Caco-2 (cell line): ENCODE measurements at regions not wholly inside any gene's neighbourhood (a gene's known extent, or its start where the extent isn't known, plus 50 kb on each side); places are given as distances from the start of the nearest gene placed in this dataset.
"Not testable (repeated sequence)": the region's sequence is repeated elsewhere in the genome, so short reads cannot be mapped to it uniquely, and the experiment has no call there.

Experiments
- BruUV-seq: library from RNA; stranded (reverse); fragments of 400-500 nt; replicated peaks from 2 replicates; lab custom pipeline; 2021; lab: Mats Ljungman, UMichigan
- CTCF ChIA-PET: fragments of 300-600 bp; sonication (Branson Sonifier 250); formaldehyde crosslinking; loops from one replicate; lab custom pipeline; 2022; ENCODE audit warnings: antibody characterized with exemption; lab: Charles Lee
- POLR2A ChIA-PET: fragments of 300-600 bp; sonication (Branson Sonifier 250); formaldehyde crosslinking; loops from one replicate; lab custom pipeline; 2022; ENCODE audit warnings: antibody characterized with exemption; lab: Charles Lee
- DNase-seq, 2 experiments: peaks; one replicate each; pipeline versions ENCODE4 v3.0.0 to v3.0.0-alpha.2; 2020 to 2022
- H3K27me3 ChIP-seq: replicated peaks from 2 replicates; pipeline ENCODE4 v1.6.0; 2011; ENCODE audit warnings: low read length; ENCODE audit not compliant: control insufficient read depth, insufficient read depth
- H3K36me3 ChIP-seq: 2 replicates; pipeline ENCODE4 v1.5.1; 2011; ENCODE audit warnings: low read length; ENCODE audit not compliant: control insufficient read depth, insufficient read depth
- H3K4me1 ChIP-seq: fragments of 250-450 bp; sonication (Bioruptor Pico); 2 replicates; pipeline ENCODE4 v1.5.1; 2020; ENCODE audit warnings: mild to moderate bottlenecking
- H3K4me3 ChIP-seq: 2 replicates; pipeline ENCODE4 v1.5.1; 2011; ENCODE audit warnings: low read depth, mild to moderate bottlenecking, control low read depth, low read length
- H3K9me3 ChIP-seq: fragments of 250-450 bp; sonication (Bioruptor Pico); 2 replicates; pipeline ENCODE4 v1.5.1; 2020; ENCODE audit warnings: mild to moderate bottlenecking, moderate library complexity
- H3K27ac Mint-ChIP-seq: one replicate; pipeline ENCODE4 v1.8.0; 2022; ENCODE audit warnings: mixed read lengths; ENCODE audit not compliant: unreplicated experiment
- H3K27me3 Mint-ChIP-seq: one replicate; pipeline ENCODE4 v1.8.0; 2022; ENCODE audit warnings: mixed read lengths; ENCODE audit not compliant: insufficient read depth, unreplicated experiment
- H3K36me3 Mint-ChIP-seq: one replicate; pipeline ENCODE4 v1.8.0; 2022; ENCODE audit warnings: mild to moderate bottlenecking, mixed read lengths; ENCODE audit not compliant: insufficient read depth, unreplicated experiment
- H3K4me1 Mint-ChIP-seq: one replicate; pipeline ENCODE4 v1.8.0; 2022; ENCODE audit warnings: low read depth, mixed read lengths; ENCODE audit not compliant: unreplicated experiment
- H3K4me3 Mint-ChIP-seq: one replicate; pipeline ENCODE4 v1.8.0; 2022; ENCODE audit warnings: mild to moderate bottlenecking, moderate library complexity, mixed read lengths; ENCODE audit not compliant: unreplicated experiment
- H3K9me3 Mint-ChIP-seq: one replicate; pipeline ENCODE4 v1.8.0; 2022; ENCODE audit warnings: mixed read lengths; ENCODE audit not compliant: unreplicated experiment
- CTCF ChIP-seq, 2 experiments: fragments of 200-600 bp in 1 of 2; IDR thresholded peaks; 1 replicate in 1 of 2; 2 replicates in 1 of 2; pipeline versions ENCODE4 v1.5.1 to v1.8.0; 2011 to 2022; ENCODE audit warnings: antibody characterized with exemption in 1 of 2, control low read depth in 1 of 2, inconsistent platforms in 1 of 2, low read depth in 1 of 2, low read length in 1 of 2, mild to moderate bottlenecking in 1 of 2, moderate library complexity in 1 of 2; ENCODE audit not compliant: insufficient read depth in 1 of 2, severe bottlenecking in 1 of 2, unreplicated experiment in 1 of 2
- intact Hi-C: fragments of 100-400 bp; cut with micrococcal nuclease; formaldehyde crosslinking; loops from one replicate; pipeline ENCODE4 v1.10.0; 2022; ENCODE audit not compliant: unreplicated experiment

- no peaks in the 10 kb centered on the region for H3K9me3 ChIP-seq
- no peaks in the 10 kb centered on the region for H3K36me3 ChIP-seq
- BruUV-seq = no TSS peak
- no peaks in the 10 kb centered on the region for H3K4me1 Mint-ChIP-seq
- no peaks in the 10 kb centered on the region for H3K4me1 ChIP-seq
- no peak overlapping the region for H3K4me3 ChIP-seq
- peaks cover 2% of the 10 kb centered on the region for H3K27me3 Mint-ChIP-seq
- no peaks in the 10 kb centered on the region for H3K27me3 ChIP-seq
- no peak for TF ChIP-seq CTCF (IDR thresholded peaks at IDR 0.05; ENCODE audit: insufficient read depth in 1 of 2, low read depth in 1 of 2, low read length in 1 of 2, severe bottlenecking in 1 of 2, unreplicated experiment in 1 of 2)
- H3K9me3 Mint-ChIP-seq = no peaks in the 10 kb centered on the region
- intact Hi-C loops = no loop called here
- no peak overlapping the region for H3K27ac Mint-ChIP-seq
- ChIA-PET POLR2A (no interaction called here), CTCF (no interaction called here)
- DNase-seq = no peak
- no peak overlapping the region for H3K4me3 Mint-ChIP-seq
- no peaks in the 10 kb centered on the region for H3K36me3 Mint-ChIP-seq
Observed at GRCh38 chr5:131107128-131107527, 57.9 kb downstream of the HINT1 start.

- Mint-ChIP-seq H3K4me3 (no peak overlapping the region), H3K4me1 (no peaks in the 10 kb centered on the region), H3K27ac (no peak overlapping the region), H3K27me3 (peaks cover 2% of the 10 kb centered on the region), H3K36me3 (no peaks in the 10 kb centered on the region), H3K9me3 (no peaks in the 10 kb centered on the region)
- Histone ChIP-seq H3K4me1 (no peaks in the 10 kb centered on the region), H3K27me3 (no peaks in the 10 kb centered on the region), H3K36me3 (no peaks in the 10 kb centered on the region), H3K4me3 (no peak overlapping the region), H3K9me3 (no peaks in the 10 kb centered on the region)
- POLR2A ChIA-PET = no interaction called here
- DNase-seq = no peak
- intact Hi-C loops = no loop called here
- TF ChIP-seq CTCF (IDR thresholded peaks at IDR 0.05; ENCODE audit: insufficient read depth in 1 of 2, low read depth in 1 of 2, low read length in 1 of 2, severe bottlenecking in 1 of 2, unreplicated experiment in 1 of 2) = no peak
- CTCF ChIA-PET = no interaction called here
- no TSS peak for BruUV-seq
Observed at GRCh38 chr5:131104169-131104808, 60.8 kb downstream of the HINT1 start.

GRCh38 chr5:131096774-131097710 is 68.0 kb downstream of the HINT1 start:
- Histone ChIP-seq H3K4me3 (no peak overlapping the region), H3K36me3 (no peaks in the 10 kb centered on the region), H3K27me3 (no peaks in the 10 kb centered on the region), H3K9me3 (no peaks in the 10 kb centered on the region), H3K4me1 (no peaks in the 10 kb centered on the region)
- H3K27me3 Mint-ChIP-seq = no peaks in the 10 kb centered on the region
- no peak for DNase-seq
- CTCF ChIA-PET = no interaction called here
- POLR2A ChIA-PET = no interaction called here
- BruUV-seq = no TSS peak
- intact Hi-C loops = no loop called here
- no peaks in the 10 kb centered on the region for H3K36me3 Mint-ChIP-seq
- H3K27ac Mint-ChIP-seq = no peak overlapping the region
- H3K4me1 Mint-ChIP-seq = no peaks in the 10 kb centered on the region
- H3K4me3 Mint-ChIP-seq = no peak overlapping the region
- H3K9me3 Mint-ChIP-seq = no peaks in the 10 kb centered on the region
- no peak for TF ChIP-seq CTCF (IDR thresholded peaks at IDR 0.05; ENCODE audit: insufficient read depth in 1 of 2, low read depth in 1 of 2, low read length in 1 of 2, severe bottlenecking in 1 of 2, unreplicated experiment in 1 of 2)

GRCh38 chr5:131095561-131095960 is 69.5 kb downstream of the HINT1 start:
- H3K27me3 Mint-ChIP-seq, H3K27ac Mint-ChIP-seq, intact Hi-C loops, H3K9me3 ChIP-seq, H3K4me3 Mint-ChIP-seq, H3K4me3 ChIP-seq, POLR2A ChIA-PET, H3K27me3 ChIP-seq, H3K4me1 ChIP-seq, H3K9me3 Mint-ChIP-seq, H3K4me1 Mint-ChIP-seq, DNase-seq, BruUV-seq, H3K36me3 Mint-ChIP-seq, CTCF ChIA-PET, H3K36me3 ChIP-seq: not testable (repeated sequence)
